COLO829 (cell line): ENCODE measurements at regions not wholly inside any gene's neighbourhood (a gene's known extent, or its start where the extent isn't known, plus 50 kb on each side); places are given as distances from the start of the nearest gene placed in this dataset.
"Not testable (repeated sequence)": the region's sequence is repeated elsewhere in the genome, so short reads cannot be mapped to it uniquely, and the experiment has no call there.

Source experiments
- DNase-seq: peaks from one replicate; pipeline ENCODE4 v3.0.0; 2012; ENCODE audit warnings: low spot score

DNA sequence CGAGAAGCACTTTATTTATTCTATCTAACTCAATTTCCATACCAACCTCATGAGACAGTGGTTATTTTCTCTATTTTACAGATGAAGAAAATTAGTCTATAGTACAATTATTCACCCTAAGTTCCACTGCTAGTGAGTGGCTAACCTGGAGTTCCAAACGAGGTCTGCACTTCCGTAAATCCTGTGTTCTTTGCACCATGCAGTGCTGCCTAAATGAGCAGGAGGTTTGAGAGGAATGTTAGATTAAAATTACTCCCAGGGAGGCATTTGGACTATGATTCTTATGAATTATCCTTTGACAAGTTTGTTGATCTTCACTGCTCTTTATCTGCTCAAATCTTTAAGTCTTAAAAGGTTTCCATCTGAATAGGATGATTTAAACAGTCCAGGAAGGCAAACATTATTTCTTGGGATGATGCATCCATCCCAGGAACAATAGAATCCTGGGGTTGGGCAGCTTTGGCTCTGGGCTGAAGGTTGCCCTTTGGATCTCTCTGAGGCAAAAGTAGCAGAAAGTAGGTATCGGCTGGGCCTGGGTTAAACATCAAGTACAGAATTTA lies 400.8 kb downstream of the REEP3 start:
- no peak for DNase-seq

DNA sequence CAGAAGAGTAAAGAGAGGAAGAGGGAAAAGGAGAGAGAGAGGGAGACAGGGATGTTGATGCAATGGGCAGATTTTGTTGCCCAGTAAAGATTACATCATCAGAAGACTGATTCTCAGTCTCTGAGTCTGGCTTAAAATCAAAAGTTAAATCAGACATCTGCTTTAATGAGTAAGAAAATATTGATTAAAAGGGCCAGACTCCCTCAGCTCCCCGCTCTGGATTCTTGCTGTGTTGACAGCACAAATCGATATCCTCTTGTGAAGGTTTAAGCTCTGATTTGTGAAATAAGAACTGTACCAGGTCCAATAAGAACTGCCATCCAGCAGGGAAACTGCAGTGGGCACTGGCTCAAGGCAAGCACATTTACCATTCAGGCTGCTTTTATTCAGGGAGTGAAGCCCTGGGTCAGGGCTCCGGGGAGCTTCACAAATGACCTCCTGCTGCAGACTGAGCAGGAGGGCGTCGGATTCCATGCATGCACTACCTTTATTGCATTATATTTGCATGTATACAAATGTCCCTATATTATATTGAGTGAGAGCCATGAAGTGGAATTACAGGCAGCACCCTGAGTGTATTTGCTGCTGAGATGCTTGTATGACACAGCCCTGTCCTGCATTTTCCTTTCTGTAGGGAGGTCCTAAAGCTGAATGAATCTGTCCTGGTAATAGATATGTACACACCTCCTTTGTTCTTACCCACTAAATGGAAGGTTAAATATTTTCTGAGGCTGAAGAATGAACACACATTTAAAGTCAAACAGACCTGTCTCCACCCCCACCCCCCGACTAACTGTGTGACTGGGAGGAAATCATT lies 401.5 kb downstream of the REEP3 start:
- DNase-seq: no peak

DNA sequence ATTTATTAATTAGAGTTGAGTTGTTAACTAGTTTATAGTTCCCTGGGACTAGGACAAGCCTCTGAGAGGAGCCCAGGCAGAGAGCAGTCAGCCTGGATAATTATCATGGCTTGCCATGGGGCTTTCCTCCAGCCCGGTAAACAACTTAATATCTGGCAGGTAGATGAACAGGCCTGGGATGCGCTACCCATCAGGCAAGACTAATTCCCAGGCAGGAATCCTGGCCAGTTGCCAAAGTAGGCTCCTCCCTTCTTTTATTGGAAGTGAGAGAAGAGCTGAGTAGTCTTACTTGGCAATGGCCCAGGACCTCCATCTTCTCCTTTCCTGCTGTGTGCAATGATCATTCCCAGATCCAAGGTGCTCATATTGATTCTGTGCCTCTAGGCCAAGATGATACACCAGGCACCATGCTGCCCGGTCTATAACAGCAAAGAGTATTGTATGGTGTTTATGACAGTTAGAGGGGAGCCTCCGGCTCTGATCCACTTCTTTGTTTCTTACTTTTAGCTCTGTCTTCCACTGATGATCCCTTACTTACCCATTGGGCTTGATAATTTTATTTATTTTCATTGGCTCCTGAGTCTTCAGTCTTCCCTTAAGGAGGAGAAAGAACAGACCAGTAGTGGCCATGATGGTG lies 408.7 kb downstream of the REEP3 start:
- no peak for DNase-seq

DNA sequence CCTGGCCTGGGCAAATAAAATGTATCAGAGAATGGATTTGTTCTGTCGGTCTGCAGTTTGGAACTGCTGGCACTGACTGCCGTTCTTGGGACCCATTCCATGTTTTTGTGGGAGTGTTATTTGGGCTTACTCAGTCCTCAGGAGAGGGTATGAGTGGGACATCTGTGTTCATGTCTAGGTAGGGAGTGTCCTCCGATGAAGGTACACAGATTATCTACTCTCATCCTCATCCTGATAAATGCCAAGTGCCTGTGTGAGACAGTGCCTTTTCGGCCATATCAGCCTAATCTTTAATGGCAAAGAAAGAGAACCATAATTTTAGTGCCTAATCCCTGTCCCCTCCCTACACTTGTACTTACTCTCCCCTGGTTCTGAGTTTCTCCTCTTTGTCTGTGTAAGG lies 409.4 kb downstream of the REEP3 start:
- no peak for DNase-seq

DNA sequence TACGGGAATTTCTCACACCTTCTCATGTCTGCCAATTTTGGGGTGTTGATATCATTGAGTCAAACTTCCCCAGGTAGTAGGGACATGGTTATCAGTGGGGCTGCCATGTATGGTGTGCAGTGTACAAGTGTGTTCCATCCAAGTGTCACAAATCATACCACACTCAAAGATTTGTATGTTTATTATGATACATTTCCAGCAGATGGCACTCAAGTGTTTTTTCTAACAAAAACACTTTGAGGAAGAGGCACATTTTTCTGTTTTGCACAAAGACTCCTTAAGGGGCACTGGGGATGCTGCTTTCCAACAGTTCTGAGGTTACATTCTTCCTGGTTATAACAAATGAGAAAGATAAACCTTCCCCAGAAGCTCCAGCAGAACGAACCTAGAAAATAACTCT lies 414.5 kb downstream of the REEP3 start:
- DNase-seq: peak; percentile 6

DNA sequence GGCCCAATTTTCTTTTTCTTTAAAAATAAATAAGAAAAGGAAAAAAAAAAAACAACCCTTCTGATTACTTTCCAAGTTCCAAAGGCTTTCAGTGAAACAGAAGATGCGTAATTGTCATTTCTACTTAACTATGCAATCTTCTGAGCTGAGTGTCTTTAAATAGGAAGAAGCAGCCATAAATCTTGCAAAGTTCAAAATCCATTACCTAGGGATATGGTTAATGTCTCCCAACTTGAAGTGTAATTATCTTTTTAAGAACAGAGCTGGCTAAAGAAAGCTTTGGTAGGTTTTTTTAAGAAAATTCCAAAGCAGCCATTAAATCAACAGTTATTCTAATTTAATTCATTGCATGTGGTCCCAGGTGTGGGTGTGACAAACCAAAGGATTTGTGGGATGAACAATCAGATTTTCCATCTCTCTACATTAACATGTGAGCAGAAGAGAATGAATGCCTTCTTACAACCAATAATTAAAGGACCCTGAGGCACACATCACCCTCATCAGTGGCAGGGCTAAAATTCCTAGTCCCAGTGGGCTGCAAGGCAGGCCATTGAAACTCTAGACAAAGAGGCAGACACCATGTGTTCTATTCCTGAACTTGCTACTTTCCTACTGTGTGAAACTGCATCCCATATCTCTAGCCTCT lies 419.2 kb downstream of the REEP3 start:
- DNase-seq: no peak

DNA sequence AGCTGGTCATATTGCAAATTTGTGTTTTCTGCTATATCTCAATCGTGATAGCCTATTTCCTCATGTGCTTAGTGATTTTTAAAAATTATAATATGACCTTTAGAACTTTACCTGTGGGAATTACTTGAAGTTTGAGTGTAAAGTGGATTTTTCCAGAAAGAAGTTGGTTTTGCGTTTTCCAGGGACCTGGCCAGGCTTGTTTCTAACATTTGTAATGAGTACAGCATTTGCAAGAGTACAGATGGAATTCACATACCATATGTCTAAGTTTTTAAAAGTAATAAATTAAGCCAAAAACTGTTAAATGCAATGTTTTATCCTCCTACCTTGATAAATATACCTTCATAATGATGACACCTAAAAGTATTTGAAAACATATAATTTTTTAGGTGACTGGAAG lies 443.2 kb downstream of the REEP3 start:
- no peak for DNase-seq

DNA sequence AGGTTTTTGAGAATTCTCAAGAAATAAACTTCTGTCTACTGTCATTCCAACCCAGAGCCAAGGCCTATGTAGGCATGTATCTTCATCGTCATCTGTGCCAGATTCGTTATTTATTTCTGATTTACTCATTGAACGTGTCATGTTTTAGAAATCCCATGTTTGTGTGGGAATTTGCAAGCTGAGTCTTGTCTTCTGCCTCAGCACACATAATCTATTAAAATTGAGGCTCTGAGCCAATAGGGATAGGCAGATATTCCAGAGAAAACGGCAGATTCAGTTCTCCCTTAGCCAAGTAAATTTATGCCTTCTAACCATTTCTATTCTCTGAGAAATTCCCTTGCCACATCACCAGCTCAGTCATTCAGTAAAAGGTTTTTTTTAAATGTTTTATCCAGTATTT lies 444.6 kb downstream of the REEP3 start:
- no peak for DNase-seq

DNA sequence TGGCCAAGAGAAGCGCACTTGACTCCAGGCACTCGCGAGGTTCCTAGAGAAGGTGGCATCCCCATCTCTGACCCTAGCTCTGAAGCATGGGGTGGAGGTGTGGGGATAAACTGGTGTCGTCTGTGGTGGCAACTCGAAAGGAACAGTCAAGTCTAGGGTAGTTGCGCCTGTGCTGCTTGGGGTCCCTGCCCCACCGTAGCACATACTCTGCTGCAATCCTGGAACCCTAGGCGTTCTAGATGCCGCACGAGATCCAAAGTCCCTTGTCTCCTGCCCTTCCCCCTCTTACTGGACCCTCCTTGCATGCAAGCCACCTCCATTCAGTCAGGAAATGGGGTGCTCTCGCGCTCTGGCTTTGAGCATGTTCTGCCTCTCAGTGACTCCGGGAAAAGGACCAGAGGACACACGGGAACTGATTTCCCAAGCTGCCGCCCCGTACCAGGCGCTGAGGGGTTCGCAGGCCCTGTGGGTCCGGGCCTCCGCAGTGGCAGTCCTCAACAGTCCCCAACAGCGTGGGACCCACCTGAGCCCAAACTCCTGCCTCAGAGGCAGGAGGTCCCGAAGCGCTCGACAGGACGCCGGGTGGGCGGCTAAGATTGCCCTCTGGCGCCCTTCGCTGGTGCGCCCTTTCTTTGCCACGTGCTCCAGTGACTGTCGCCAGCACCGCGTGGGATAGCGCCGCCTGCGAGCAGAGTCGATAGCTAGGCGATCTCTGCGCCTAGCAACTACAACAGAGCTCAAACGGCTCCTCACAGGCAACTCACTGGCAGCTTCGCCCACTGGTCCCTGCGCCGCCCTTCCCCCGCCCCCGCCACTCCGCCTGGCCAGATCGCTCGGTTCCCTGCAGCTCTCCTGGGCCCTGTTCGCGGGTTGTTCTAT lies 452.0 kb downstream of the REEP3 start:
- DNase-seq: no peak

DNA sequence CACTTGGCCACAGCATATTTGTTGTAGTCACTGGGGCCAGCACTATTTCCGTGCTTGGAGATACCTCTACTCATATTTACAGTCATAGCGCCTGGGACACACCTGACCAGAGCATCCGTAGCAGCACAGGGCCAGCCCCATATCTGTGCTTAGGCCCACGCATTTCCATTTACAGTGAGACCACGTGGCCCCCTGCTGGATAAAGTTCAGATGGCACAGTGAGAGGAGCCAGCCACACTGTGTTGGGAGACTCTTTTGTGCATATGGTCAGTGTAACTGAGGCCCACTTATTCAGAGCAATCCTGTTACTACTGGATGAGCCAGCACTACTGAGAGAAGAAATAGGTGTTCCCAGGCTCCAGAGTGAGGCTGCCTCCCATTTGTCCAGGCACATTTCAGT lies 455.3 kb downstream of the REEP3 start:
- DNase-seq: peak; percentile 23

DNA sequence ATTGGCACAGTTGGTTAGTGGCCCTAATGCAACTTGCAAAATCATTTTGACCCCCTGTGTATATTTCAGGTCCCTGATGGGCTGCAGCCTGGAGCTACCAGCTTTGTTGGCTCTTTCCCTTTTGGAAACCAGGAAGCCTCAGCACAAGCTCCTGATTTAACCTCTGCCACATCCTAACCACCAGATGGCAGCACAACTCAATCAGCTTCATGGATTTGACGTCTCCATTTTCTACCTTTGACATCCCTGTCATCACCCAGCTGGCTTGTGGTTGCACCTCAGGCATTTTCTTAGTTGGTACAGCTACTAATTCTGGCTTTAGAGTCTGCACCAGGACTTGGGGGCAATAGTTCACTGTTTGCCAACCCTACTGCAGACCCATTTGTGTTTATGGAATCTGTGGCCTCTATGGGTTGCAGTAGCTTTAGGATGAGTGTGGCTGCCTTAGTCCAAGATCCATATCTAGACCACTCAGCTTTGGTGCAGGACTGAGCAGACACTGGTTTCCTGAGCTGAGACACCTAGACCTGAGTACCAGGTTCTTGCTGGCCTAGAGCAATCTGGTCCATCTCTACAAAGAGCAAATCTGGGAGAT lies 456.2 kb downstream of the REEP3 start:
- peak; percentile 26 for DNase-seq

DNA sequence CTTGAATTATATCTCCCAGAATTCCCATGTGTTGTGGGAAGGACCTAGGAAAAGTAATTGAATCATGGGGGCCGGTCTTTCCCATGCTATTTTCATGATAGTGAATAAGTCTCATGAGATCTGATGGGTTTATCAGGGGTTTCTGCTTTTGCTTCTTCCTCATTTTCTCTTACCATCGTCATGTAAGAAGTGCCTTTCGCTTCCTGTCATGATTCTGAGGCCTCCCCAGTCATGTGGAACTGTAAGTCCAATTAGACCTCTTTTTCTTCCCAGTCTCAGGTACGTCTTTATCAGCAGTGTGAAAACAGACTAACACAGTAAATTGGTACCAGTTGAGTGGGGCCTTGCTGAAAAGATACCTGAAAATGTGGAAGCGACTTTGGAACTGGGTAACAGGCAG lies 459.7 kb downstream of the REEP3 start:
- DNase-seq: not testable (repeated sequence)

DNA sequence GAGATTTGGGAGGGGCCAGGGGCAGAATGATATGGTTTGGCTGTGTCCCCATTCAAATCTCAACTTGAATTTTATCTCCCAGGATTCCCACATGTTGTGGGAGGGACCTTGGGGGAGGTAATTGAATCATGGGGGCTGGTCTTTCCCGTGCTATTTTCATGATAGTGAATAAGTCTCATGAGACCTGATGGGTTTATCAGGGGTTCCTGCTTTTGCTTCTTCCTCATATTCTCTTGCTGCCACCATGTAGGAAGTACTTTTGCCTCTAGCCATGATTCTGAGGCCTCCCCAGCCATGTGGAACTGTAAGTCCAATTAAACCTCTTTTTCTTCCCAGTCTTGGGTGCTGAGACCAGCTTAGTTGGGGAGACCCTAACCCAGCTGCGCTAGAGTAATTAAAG lies 462.9 kb downstream of the REEP3 start:
- DNase-seq: not testable (repeated sequence)

DNA sequence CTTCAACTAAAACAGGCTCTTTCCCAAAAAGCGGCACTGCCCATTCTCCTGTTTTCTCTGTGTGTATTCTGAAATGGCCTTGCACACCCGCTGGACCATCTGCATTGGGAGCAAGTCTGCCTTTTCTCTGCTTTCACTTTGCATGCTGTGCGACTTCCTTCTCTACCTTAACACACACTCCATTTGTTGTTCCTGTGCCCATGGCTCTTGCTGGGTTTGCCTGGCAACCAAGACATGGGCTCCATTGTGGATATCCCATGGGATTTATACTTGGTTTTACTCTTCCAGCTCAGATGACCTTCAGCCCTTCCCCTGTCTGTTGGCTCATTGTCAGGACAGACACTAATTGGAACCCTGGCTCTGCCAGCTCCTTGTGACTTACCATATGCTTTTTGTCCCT lies 465.3 kb downstream of the REEP3 start:
- no peak for DNase-seq

DNA sequence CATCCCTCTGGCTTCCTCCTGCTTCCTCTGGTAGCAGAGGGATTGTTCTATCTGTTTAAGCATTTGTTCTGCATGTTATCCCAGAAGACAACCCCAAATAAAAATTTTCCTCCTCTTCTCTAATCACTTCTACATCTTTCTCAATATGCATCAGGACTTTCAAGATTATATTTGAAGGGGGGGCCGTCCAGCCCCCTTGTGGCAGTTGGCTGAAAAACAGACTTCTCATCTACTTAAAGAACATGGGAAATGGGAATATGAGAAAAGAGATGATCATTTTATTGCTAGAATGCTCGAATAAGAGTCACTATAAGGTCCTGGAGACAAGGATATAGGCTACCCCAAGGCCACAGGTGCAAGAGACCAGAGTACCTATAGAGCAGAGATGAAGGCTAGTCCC lies 466.0 kb downstream of the REEP3 start:
- no peak for DNase-seq

DNA sequence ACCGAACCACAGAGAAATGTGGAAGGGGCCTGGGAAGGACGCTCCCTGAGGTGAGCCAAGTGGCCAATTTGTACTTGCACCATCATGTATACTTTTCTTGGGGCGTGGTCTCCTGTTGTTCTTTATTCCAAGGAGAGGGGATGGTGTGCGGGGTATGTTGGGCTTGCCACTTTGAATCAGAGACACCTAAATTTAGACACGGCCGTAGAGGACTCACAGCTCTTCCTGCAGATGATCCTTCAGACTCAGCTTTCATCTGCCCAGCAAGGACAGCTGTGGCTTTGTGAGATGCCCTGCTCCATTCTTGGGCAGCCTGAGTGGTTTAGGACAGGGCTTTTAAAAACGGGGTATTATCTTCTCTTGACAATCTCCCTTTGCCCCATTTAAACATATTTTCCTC lies 473.2 kb downstream of the REEP3 start:
- DNase-seq: no peak

DNA sequence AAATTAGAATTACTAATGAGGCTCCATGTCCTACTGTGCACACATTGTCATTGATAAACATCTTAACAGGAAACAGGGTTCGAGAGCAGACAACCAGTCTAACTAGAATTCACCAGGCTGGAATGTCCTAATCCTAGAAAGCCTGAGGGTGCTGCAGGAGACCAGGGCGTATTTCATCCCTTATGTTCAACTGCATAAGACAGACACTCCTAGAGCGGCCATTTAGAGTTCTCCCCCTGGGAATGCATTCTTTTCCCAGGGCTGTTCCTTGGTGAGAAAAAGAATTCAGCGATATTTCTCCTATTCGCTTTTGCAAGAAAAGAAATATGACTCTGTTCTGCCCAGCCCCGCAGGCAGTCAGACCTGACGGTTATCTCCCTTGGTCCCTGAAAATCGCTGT lies 486.0 kb downstream of the REEP3 start:
- DNase-seq: no peak

DNA sequence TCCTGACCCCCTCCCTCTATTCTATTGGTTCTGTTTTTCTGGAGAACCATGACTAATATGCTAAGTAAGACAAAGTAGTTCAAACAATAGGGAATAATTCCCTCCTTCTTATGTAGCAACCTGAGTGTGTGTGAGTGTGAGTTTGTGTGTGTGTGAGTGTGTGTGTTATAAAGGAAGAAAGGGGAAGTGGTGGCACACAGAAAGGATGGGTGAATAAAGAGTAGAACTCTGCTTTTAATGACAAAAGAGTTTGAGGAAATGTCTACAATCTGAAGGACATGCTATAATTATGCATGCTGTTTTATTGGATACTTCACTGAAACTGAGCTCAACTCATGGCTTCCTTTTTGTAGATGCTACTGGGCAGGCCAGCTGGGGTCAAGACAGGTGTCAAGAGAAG lies 489.5 kb downstream of the REEP3 start:
- DNase-seq: no peak

DNA sequence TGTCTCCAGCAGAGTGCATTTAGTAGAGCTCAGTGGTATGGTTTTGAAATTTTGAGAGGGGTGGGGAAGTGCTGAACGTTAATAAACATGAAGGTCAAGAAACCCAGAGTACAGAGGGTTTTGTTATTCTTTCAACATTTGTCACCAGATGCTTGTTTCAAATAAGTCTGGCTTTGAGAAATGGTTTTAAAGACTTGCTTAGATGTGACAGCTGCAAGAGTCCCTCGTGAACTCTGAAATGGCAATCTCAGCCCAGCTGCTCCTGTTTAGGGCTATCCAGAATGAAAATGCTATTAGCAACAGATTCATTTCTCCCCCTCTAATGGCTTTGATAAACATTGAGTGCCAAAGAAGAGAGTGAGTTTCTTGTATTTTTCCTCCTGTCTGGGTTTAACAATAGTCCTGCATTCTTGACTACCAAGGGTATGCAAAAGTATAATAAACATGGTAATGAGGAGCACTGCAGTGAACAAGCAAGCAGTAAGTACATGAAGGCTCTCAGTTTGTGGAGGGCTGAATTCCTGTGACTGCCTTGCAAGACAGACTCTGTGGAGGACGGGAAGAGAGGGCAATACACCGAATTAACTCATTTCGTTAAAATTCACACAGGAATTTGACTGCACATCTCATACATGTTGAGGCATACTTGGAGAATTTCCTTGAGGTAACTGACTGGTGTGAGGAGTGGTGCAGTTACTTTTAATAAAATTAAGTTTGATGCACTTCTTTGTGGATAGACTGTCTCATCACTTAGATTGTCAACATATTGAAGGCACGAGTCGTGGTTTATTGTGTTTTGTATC lies 490.9 kb downstream of the REEP3 start:
- DNase-seq: no peak

DNA sequence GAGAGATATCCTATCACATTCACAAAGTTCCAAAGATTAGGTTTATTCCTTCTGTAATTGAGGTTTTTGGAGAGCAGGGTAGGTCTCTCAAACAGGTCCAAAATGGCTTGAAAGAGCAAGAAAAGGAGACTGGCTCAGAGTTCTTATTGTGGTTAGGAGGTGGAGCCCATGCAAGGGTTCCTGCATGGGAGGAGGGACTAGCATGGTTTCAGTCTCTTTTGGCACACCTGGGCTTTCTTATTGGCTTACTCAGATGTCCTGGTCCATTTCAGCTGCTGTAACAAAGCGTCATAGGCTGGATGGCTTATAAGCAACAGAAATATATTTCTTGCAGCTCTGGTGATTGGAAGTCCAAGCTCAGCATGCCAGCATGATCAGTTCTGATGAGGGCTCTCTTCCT lies 493.1 kb downstream of the REEP3 start:
- no peak for DNase-seq
